Ishikawa (cell line): ENCODE measurements at regions not wholly inside any gene's neighbourhood (a gene's known extent, or its start where the extent isn't known, plus 50 kb on each side); places are given as distances from the start of the nearest gene placed in this dataset.

Experiments
- CEBPB ChIP-seq: IDR thresholded peaks from 2 replicates; pipeline ENCODE4 v1.6.1; 2012
- EP300 ChIP-seq: IDR thresholded peaks from 2 replicates; pipeline ENCODE4 v1.6.1; 2012; ENCODE audit warnings: borderline replicate concordance
- RAD21 ChIP-seq: IDR thresholded peaks from 2 replicates; pipeline ENCODE4 v1.6.1; 2012; ENCODE audit warnings: low read depth
- REST ChIP-seq: IDR thresholded peaks from 2 replicates; pipeline ENCODE4 v1.6.1; 2012; ENCODE audit warnings: low read depth, mild to moderate bottlenecking
- TAF1 ChIP-seq: IDR thresholded peaks from 2 replicates; pipeline ENCODE4 v1.6.1; 2012; ENCODE audit warnings: low read depth, mild to moderate bottlenecking
- TCF12 ChIP-seq: IDR thresholded peaks from 2 replicates; pipeline ENCODE4 v1.6.1; 2012; ENCODE audit warnings: low read depth
- TEAD4 ChIP-seq: IDR thresholded peaks from 2 replicates; pipeline ENCODE4 v1.6.1; 2012
- ZBTB7A ChIP-seq: IDR thresholded peaks from 2 replicates; pipeline ENCODE4 v1.6.1; 2012; ENCODE audit warnings: low read depth
- TF ChIP-seq, protein P1 (sequence below): IDR thresholded peaks from 2 replicates; pipeline ENCODE4 v1.6.1; 2012

GRCh38 chr5:174187481-174187880 is 142.0 kb downstream of the NSG2 start:
- TF ChIP-seq TCF12 = no peak
- no peak for TF ChIP-seq CEBPB
- TF ChIP-seq TAF1 = no peak
- TF ChIP-seq ZBTB7A = no peak
- TF ChIP-seq, protein P1, sequence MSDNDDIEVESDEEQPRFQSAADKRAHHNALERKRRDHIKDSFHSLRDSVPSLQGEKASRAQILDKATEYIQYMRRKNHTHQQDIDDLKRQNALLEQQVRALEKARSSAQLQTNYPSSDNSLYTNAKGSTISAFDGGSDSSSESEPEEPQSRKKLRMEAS = no peak
- TF ChIP-seq RAD21 = no peak
- TF ChIP-seq EP300 = no peak
- TF ChIP-seq TEAD4 = no peak
- TF ChIP-seq REST = no peak
